ENCODE measurements at regions not wholly inside any gene's neighbourhood (a gene's known extent, or its start where the extent isn't known, plus 50 kb on each side); places are given as distances from the start of the nearest gene placed in this dataset.

GRCh38 chr3:181629711-181630110, 82.0 kb upstream of the SOX2 start:
- TF ChIP-seq CTCF (IDR thresholded peaks at IDR 0.05; ENCODE audit: low read depth, low read length), result no peak
- no peak for DNase-seq (ENCODE audit: extremely low read depth, low read depth)

- no peak for TF ChIP-seq CTCF (IDR thresholded peaks at IDR 0.05; ENCODE audit: low read depth, low read length)
- no peak for DNase-seq (ENCODE audit: extremely low read depth, low read depth)
Observed at GRCh38 chr3:181629029-181629428, 82.7 kb upstream of the SOX2 start.

- TF ChIP-seq CTCF (IDR thresholded peaks at IDR 0.05; ENCODE audit: low read depth, low read length), result no peak
- DNase-seq (ENCODE audit: extremely low read depth, low read depth), result no peak
Observed at GRCh38 chr3:181628384-181628783, 83.3 kb upstream of the SOX2 start.

- no peak for TF ChIP-seq CTCF (IDR thresholded peaks at IDR 0.05; ENCODE audit: low read depth, low read length)
- no peak for DNase-seq (ENCODE audit: extremely low read depth, low read depth)
Observed at GRCh38 chr3:181626036-181626435, 85.7 kb upstream of the SOX2 start.

- TF ChIP-seq CTCF (IDR thresholded peaks at IDR 0.05; ENCODE audit: low read depth, low read length), result no peak
- DNase-seq (ENCODE audit: extremely low read depth, low read depth), result no peak
Observed at GRCh38 chr3:181623924-181624694, 87.6 kb upstream of the SOX2 start.

- no peak for DNase-seq (ENCODE audit: extremely low read depth, low read depth)
- no peak for TF ChIP-seq CTCF (IDR thresholded peaks at IDR 0.05; ENCODE audit: low read depth, low read length)
Observed at GRCh38 chr3:181622365-181622764, 89.4 kb upstream of the SOX2 start.

- no peak for TF ChIP-seq CTCF (IDR thresholded peaks at IDR 0.05; ENCODE audit: low read depth, low read length)
- no peak for DNase-seq (ENCODE audit: extremely low read depth, low read depth)
Observed at GRCh38 chr3:181619897-181620296, 91.8 kb upstream of the SOX2 start.
